H1 (cell line): ENCODE measurements at regions not wholly inside any gene's neighbourhood (a gene's known extent, or its start where the extent isn't known, plus 50 kb on each side); places are given as distances from the start of the nearest gene placed in this dataset.

Experiments
- CTCF ChIA-PET: fragments of 300-600 bp; sonication (Branson Sonifier 250); formaldehyde crosslinking; loops from one replicate; lab custom pipeline; 2021; ENCODE audit not compliant: partially characterized antibody; lab: Charles Lee
- POLR2A ChIA-PET: fragments of 300-600 bp; sonication (Branson Sonifier 250); formaldehyde crosslinking; loops from one replicate; lab custom pipeline; 2021; ENCODE audit warnings: inconsistent platforms; ENCODE audit not compliant: partially characterized antibody; lab: Charles Lee
- DNase-seq, 2 experiments: peaks; one replicate each; pipeline versions ENCODE4 v3.0.0 to v3.0.0-alpha.2; 2010 to 2022; ENCODE audit warnings: low spot score in 2 of 2, low read depth in 1 of 2, mixed read lengths in 1 of 2
- FAIRE-seq: peaks from 2 replicates; lab custom pipeline; 2011; peaks lifted over from hg19 to GRCh38; lab: Jason Lieb, UNC
- H2AFZ ChIP-seq: 2 replicates; pipeline ENCODE4 v1.8.1; 2012; ENCODE audit warnings: low read length, inconsistent platforms
- H2AK5ac ChIP-seq: 2 replicates; pipeline ENCODE4 v1.6.1; 2013; ENCODE audit warnings: low read depth, low read length
- H2BK120ac ChIP-seq: replicated peaks from 2 replicates; pipeline ENCODE3; 2013; ENCODE audit warnings: low read depth, low read length, inconsistent platforms
- H2BK12ac ChIP-seq: 2 replicates; pipeline ENCODE4 v1.6.1; 2013; ENCODE audit warnings: low read depth, low read length
- H2BK15ac ChIP-seq: 2 replicates; pipeline ENCODE4 v1.6.1; 2013; ENCODE audit warnings: low read length
- H2BK20ac ChIP-seq: 2 replicates; pipeline ENCODE4 v1.6.1; 2013; ENCODE audit warnings: low read length
- H2BK5ac ChIP-seq: 2 replicates; pipeline ENCODE4 v1.6.1; 2013; ENCODE audit warnings: low read depth, low read length
- H3K14ac ChIP-seq: 2 replicates; pipeline ENCODE4 v1.6.1; 2013; ENCODE audit warnings: inconsistent platforms; ENCODE audit not compliant: insufficient read length
- H3K18ac ChIP-seq: 2 replicates; pipeline ENCODE4 v1.6.1; 2013; ENCODE audit warnings: low read length; ENCODE audit errors: extremely low read depth
- H3K23ac ChIP-seq: 2 replicates; pipeline ENCODE4 v1.6.1; 2013; ENCODE audit warnings: inconsistent platforms; ENCODE audit not compliant: insufficient read length
- H3K23me2 ChIP-seq: 2 replicates; pipeline ENCODE4 v1.6.1; 2013; ENCODE audit warnings: low read depth, low read length
- H3K27ac ChIP-seq: 2 replicates; pipeline ENCODE4 v1.6.1; 2011; ENCODE audit warnings: low read depth, low read length, inconsistent platforms
- H3K27me3 ChIP-seq, 4 experiments: replicated peaks in 1 of 4; 1 replicate in 1 of 4; 2 replicates in 3 of 4; pipeline versions ENCODE4 v1.6.1 to v1.8.1; 2011 to 2013; ENCODE audit warnings: low read length in 3 of 4, mild to moderate bottlenecking in 3 of 4, inconsistent platforms in 2 of 4, mixed read lengths in 2 of 4, moderate library complexity in 1 of 4; ENCODE audit not compliant: control insufficient read depth in 3 of 4, insufficient read depth in 3 of 4; ENCODE audit errors: extremely low read depth in 1 of 4
- H3K36me3 ChIP-seq, 4 experiments: 2 replicates each; pipeline versions ENCODE4 v1.6.1 to v1.8.1; 2011 to 2013; ENCODE audit warnings: mild to moderate bottlenecking in 4 of 4, low read length in 3 of 4, moderate library complexity in 2 of 4, control low read depth in 1 of 4, inconsistent platforms in 1 of 4; ENCODE audit not compliant: insufficient read depth in 4 of 4, control insufficient read depth in 2 of 4
- H3K4ac ChIP-seq: replicated peaks from 2 replicates; pipeline ENCODE3; 2013; ENCODE audit warnings: low read length, low read depth, mixed read lengths, inconsistent platforms; ENCODE audit not compliant: insufficient read length
- H3K4me1 ChIP-seq, 4 experiments: replicated peaks in 1 of 4; 1 replicate in 1 of 4; 2 replicates in 3 of 4; pipeline versions ENCODE4 v1.6.1 to v1.8.1; 2011 to 2013; ENCODE audit warnings: low read length in 3 of 4, inconsistent platforms in 2 of 4, mixed read lengths in 1 of 4; ENCODE audit not compliant: insufficient read depth in 4 of 4, control insufficient read depth in 3 of 4
- H3K4me2 ChIP-seq, 2 experiments: 2 replicates each; pipeline versions ENCODE4 v1.6.1 to v1.8.1; 2011 to 2013; ENCODE audit warnings: low read depth in 2 of 2, low read length in 2 of 2, control low read depth in 1 of 2, inconsistent platforms in 1 of 2, mild to moderate bottlenecking in 1 of 2; ENCODE audit not compliant: insufficient read depth in 1 of 2
- H3K4me3 ChIP-seq, 4 experiments: fragments of 200-600, 300-600 bp in 1 of 4; sonication (generic), shearing (Covaris generic), sonication (Bioruptor Twin) in 1 of 4; 2 replicates each; pipeline versions ENCODE4 v1.5.1 to v1.8.1; 2011 to 2016; ENCODE audit warnings: low read length in 4 of 4, low read depth in 3 of 4, control low read depth in 2 of 4, inconsistent platforms in 2 of 4, mild to moderate bottlenecking in 2 of 4, mixed read lengths in 1 of 4, moderate library complexity in 1 of 4; ENCODE audit not compliant: insufficient read depth in 2 of 4; ENCODE audit errors: extremely low read depth in 1 of 4
- H3K56ac ChIP-seq: replicated peaks from 2 replicates; pipeline ENCODE3; 2013; ENCODE audit warnings: low read depth, mild to moderate bottlenecking, mixed read lengths, low read length, inconsistent platforms; ENCODE audit not compliant: insufficient read length
- H3K79me1 ChIP-seq: 2 replicates; pipeline ENCODE4 v1.6.1; 2013; ENCODE audit warnings: low read depth, low read length, control low read depth
- H3K79me2 ChIP-seq, 2 experiments: 2 replicates each; pipeline versions ENCODE4 v1.6.1 to v1.8.1; 2012 to 2013; ENCODE audit warnings: low read length in 2 of 2, mild to moderate bottlenecking in 2 of 2, inconsistent platforms in 1 of 2; ENCODE audit not compliant: insufficient read depth in 2 of 2, control insufficient read depth in 1 of 2
- H3K9ac ChIP-seq, 4 experiments: replicated peaks in 1 of 4; 1 replicate in 1 of 4; 2 replicates in 3 of 4; pipeline versions ENCODE4 v1.6.1 to v1.8.1; 2011 to 2013; ENCODE audit warnings: low read depth in 3 of 4, low read length in 3 of 4, control low read depth in 2 of 4, mild to moderate bottlenecking in 2 of 4, moderate library complexity in 2 of 4, inconsistent platforms in 1 of 4; ENCODE audit errors: extremely low read depth in 1 of 4
- H3K9me3 ChIP-seq, 2 experiments: 2 replicates each; pipeline versions ENCODE4 v1.6.1 to v1.8.1; 2012 to 2013; ENCODE audit warnings: mild to moderate bottlenecking in 2 of 2, moderate library complexity in 2 of 2, control low read depth in 1 of 2, inconsistent platforms in 1 of 2, low read depth in 1 of 2, low read length in 1 of 2, mixed read lengths in 1 of 2; ENCODE audit not compliant: insufficient read depth in 2 of 2
- H4K20me1 ChIP-seq, 2 experiments: replicated peaks in 1 of 2; 2 replicates each; pipeline versions ENCODE3 to v1.8.1; 2011 to 2013; ENCODE audit warnings: inconsistent platforms in 2 of 2, low read length in 2 of 2, mild to moderate bottlenecking in 1 of 2; ENCODE audit not compliant: insufficient read depth in 2 of 2, control insufficient read depth in 1 of 2
- H4K5ac ChIP-seq: 2 replicates; pipeline ENCODE4 v1.6.1; 2013; ENCODE audit warnings: low read length, low read depth, mixed read lengths, inconsistent platforms; ENCODE audit not compliant: insufficient read length
- H4K8ac ChIP-seq: 2 replicates; pipeline ENCODE4 v1.8.0; 2013; ENCODE audit warnings: mild to moderate bottlenecking, moderate library complexity, low read length, inconsistent platforms; ENCODE audit not compliant: insufficient read depth; ENCODE audit errors: extremely low read depth
- H4K91ac ChIP-seq: replicated peaks from 2 replicates; pipeline ENCODE3; 2013; ENCODE audit warnings: low read length, mixed read lengths, inconsistent platforms; ENCODE audit not compliant: insufficient read length
- SIN3A ChIP-seq, 2 experiments: IDR thresholded peaks in 1 of 2; conservative IDR thresholded peaks in 1 of 2; 2 replicates each; pipeline ENCODE4 v1.6.1; 2011 to 2012; ENCODE audit warnings: low read length in 2 of 2, improper control_type of control experiment in 1 of 2, low read depth in 1 of 2, mild to moderate bottlenecking in 1 of 2

- H3K9me3 ChIP-seq, result no peaks in the 10 kb centered on the region
- H3K9ac ChIP-seq, result no peak overlapping the region
- H3K56ac ChIP-seq, result no peak overlapping the region
- H3K14ac ChIP-seq, result no peak overlapping the region
- ChIA-PET CTCF (interaction anchor here (2.4 kb wide), 1 partner anchor 124 kb away, joined by 5 read pairs; no protein-coding TSS in a partner anchor), POLR2A (no interaction called here)
- no peak overlapping the region for H3K4ac ChIP-seq
- no peaks in the 10 kb centered on the region for H4K20me1 ChIP-seq
- H2AK5ac ChIP-seq, result no peak overlapping the region
- H3K79me2 ChIP-seq, result no peaks in the 10 kb centered on the region
- no peak overlapping the region for H2AFZ ChIP-seq
- no peak overlapping the region for H2BK120ac ChIP-seq
- H2BK12ac ChIP-seq, result no peak overlapping the region
- no peaks in the 10 kb centered on the region for H3K36me3 ChIP-seq
- DNase-seq (no peak), FAIRE-seq (no peak)
- no peak overlapping the region for H4K8ac ChIP-seq
- no peak overlapping the region for H3K23ac ChIP-seq
- no peaks in the 10 kb centered on the region for H3K27me3 ChIP-seq
- H3K27ac ChIP-seq, result no peak overlapping the region
- no peak overlapping the region for H2BK15ac ChIP-seq
- no peak overlapping the region for H4K91ac ChIP-seq
- H3K18ac ChIP-seq, result no peak overlapping the region
- no peak overlapping the region for H2BK20ac ChIP-seq
- H3K4me2 ChIP-seq, result no peak overlapping the region
- no peak overlapping the region for H3K4me3 ChIP-seq
- no peaks in the 10 kb centered on the region for H3K23me2 ChIP-seq
- H3K4me1 ChIP-seq, result peaks cover 1 to 12% (median 11%) of the 10 kb centered on the region in 4 experiments; a peak in 5 of 7 replicates
- H2BK5ac ChIP-seq, result no peak overlapping the region
- H3K79me1 ChIP-seq, result no peaks in the 10 kb centered on the region
- H4K5ac ChIP-seq, result no peak overlapping the region
- no peak for TF ChIP-seq SIN3A (conservative IDR thresholded peaks at IDR 0.05 in 1 of 2, IDR thresholded peaks at IDR 0.05 in 1 of 2; ENCODE audit: low read depth in 1 of 2, low read length in 2 of 2)
- TF ChIP-seq, all 59 proteins: peak for 0
These were observed 171.6 kb downstream of the NKX6-1 start for GRCh38 chr4:84327526-84327925.
